ENCODE measurements at regions not wholly inside any gene's neighbourhood (a gene's known extent, or its start where the extent isn't known, plus 50 kb on each side); places are given as distances from the start of the nearest gene placed in this dataset.
"Not testable (repeated sequence)": the region's sequence is repeated elsewhere in the genome, so short reads cannot be mapped to it uniquely, and the experiment has no call there.

- peak overlapping the region; percentile 30 for H3K4me3 ChIP-seq (ENCODE audit: low read depth, low read length)
- no peaks in the 10 kb centered on the region for H3K36me3 ChIP-seq
- H3K27me3 ChIP-seq (ENCODE audit: insufficient read depth, low read depth, severe bottlenecking) = no peaks in the 10 kb centered on the region
- peaks cover 2% of the 10 kb centered on the region for H3K9me3 ChIP-seq (ENCODE audit: severe bottlenecking)
- DNase-seq = peak; percentile 96
- H3K27ac ChIP-seq = peak overlapping the region; percentile 88
- TF ChIP-seq CTCF (IDR thresholded peaks at IDR 0.05; ENCODE audit: low read depth, low read length) = no peak
Measured at GRCh38 chr1:198849093-198849492, 210.3 kb downstream of the PTPRC start.

GRCh38 chr1:198850196-198850595, 211.4 kb downstream of the PTPRC start:
- Histone ChIP-seq H3K4me3 (ENCODE audit: low read depth, low read length) (no peak overlapping the region), H3K27ac (peak overlapping the region; percentile 88), H3K36me3 (no peaks in the 10 kb centered on the region), H3K27me3 (ENCODE audit: insufficient read depth, low read depth, severe bottlenecking) (no peaks in the 10 kb centered on the region), H3K9me3 (ENCODE audit: severe bottlenecking) (peaks cover 2% of the 10 kb centered on the region)
- no peak for TF ChIP-seq CTCF (IDR thresholded peaks at IDR 0.05; ENCODE audit: low read depth, low read length)
- no peak for DNase-seq

GRCh38 chr1:198850966-198851365, 212.1 kb downstream of the PTPRC start:
- H3K27me3 ChIP-seq (ENCODE audit: insufficient read depth, low read depth, severe bottlenecking); H3K9me3 ChIP-seq (ENCODE audit: severe bottlenecking); H3K4me3 ChIP-seq (ENCODE audit: low read depth, low read length); H3K27ac ChIP-seq; DNase-seq; H3K36me3 ChIP-seq: not testable (repeated sequence)

- DNase-seq = no peak
- no peak overlapping the region for H3K27ac ChIP-seq
- TF ChIP-seq CTCF (IDR thresholded peaks at IDR 0.05; ENCODE audit: low read depth, low read length) = no peak
- H3K9me3 ChIP-seq (ENCODE audit: severe bottlenecking) = no peaks in the 10 kb centered on the region
- no peaks in the 10 kb centered on the region for H3K27me3 ChIP-seq (ENCODE audit: insufficient read depth, low read depth, severe bottlenecking)
- peaks cover 7% of the 10 kb centered on the region; the same call in 1 of the 2 replicates for H3K36me3 ChIP-seq
- H3K4me3 ChIP-seq (ENCODE audit: low read depth, low read length) = no peak overlapping the region
Measured at GRCh38 chr1:198856601-198857000, 217.8 kb downstream of the PTPRC start.

GRCh38 chr1:198858033-198858432, 219.2 kb downstream of the PTPRC start:
- peaks cover 7% of the 10 kb centered on the region; the same call in 1 of the 2 replicates for H3K36me3 ChIP-seq
- no peaks in the 10 kb centered on the region for H3K27me3 ChIP-seq (ENCODE audit: insufficient read depth, low read depth, severe bottlenecking)
- no peaks in the 10 kb centered on the region for H3K9me3 ChIP-seq (ENCODE audit: severe bottlenecking)
- TF ChIP-seq CTCF (IDR thresholded peaks at IDR 0.05; ENCODE audit: low read depth, low read length) = no peak
- H3K27ac ChIP-seq = no peak overlapping the region
- no peak for DNase-seq
- H3K4me3 ChIP-seq (ENCODE audit: low read depth, low read length) = no peak overlapping the region

- Histone ChIP-seq H3K27ac (no peak overlapping the region), H3K9me3 (ENCODE audit: severe bottlenecking) (no peaks in the 10 kb centered on the region), H3K27me3 (ENCODE audit: insufficient read depth, low read depth, severe bottlenecking) (no peaks in the 10 kb centered on the region), H3K4me3 (ENCODE audit: low read depth, low read length) (no peak overlapping the region), H3K36me3 (peaks cover 7% of the 10 kb centered on the region; the same call in 1 of the 2 replicates)
- TF ChIP-seq CTCF (IDR thresholded peaks at IDR 0.05; ENCODE audit: low read depth, low read length) = no peak
- DNase-seq = no peak
Measured at GRCh38 chr1:198860371-198860770, 221.5 kb downstream of the PTPRC start.
